ENCODE measurements at regions not wholly inside any gene's neighbourhood (a gene's known extent, or its start where the extent isn't known, plus 50 kb on each side); places are given as distances from the start of the nearest gene placed in this dataset.

DNA sequence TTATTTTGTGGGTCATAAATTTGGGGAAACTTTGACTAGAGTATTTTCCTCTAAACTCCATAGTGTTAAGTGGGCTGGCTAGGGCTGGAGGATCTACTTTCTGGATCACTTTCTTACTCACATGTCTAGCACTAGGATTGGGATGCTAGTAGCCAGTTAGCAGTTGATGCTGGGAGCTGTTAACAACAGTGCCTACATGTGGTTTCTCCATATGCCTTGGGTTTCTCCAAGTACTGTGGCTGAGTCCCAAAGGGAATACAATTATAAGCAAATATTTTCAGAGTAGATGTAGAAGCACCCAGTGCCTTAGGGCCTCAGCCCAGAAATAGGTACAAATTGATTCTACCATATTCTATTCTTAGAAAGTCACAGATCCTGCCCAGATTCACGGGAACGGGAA lies 1614.9 kb downstream of the ARAP2 start:
- no peaks in the 10 kb centered on the region for H4K20me1 ChIP-seq (ENCODE audit: insufficient read depth, low read length)
- DNase-seq (ENCODE audit: low spot score), result no peak

DNA sequence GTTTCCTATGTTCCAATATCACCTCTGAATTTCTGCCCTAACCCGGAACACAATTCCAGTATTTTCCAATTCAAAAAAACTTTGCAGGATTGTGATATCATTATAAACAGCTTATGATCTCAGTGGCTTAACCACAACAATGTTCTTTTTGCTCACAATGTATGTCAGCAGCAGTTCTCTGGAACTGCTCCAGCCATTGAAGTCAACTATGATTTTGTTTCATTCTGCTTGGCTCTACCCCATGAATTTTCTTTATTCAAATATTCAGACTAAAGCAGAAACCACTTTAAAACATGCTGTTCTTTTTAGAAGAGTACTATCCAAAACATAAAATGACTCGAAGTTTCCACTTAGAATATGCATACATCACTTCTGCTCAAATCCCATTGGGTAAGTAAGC lies 1611.1 kb downstream of the ARAP2 start:
- H3K9me2 ChIP-seq (ENCODE audit: insufficient read depth, low read length), result no peaks in the 10 kb centered on the region
- no peak overlapping the region for H2AFZ ChIP-seq (ENCODE audit: low read length)
- no peak for TF ChIP-seq CTCF (conservative IDR thresholded peaks at IDR 0.05; ENCODE audit: low read length)
- TF ChIP-seq EZH2phosphoT487 (IDR thresholded peaks at IDR 0.05; ENCODE audit: borderline replicate concordance, low read depth, low read length), result no peak
- ChIA-PET POLR2A (no interaction called here), CTCF (ENCODE audit: unreplicated experiment) (interaction anchor here (0.6 kb wide), 1 partner anchor 14 kb away, joined by 4 read pairs; no protein-coding TSS in a partner anchor)
- no peaks in the 10 kb centered on the region for H3K79me2 ChIP-seq (ENCODE audit: insufficient read depth, low read depth, low read length)
- H4K20me1 ChIP-seq (ENCODE audit: insufficient read depth, low read length), result no peaks in the 10 kb centered on the region
- no peaks in the 10 kb centered on the region for H3K9me3 ChIP-seq (ENCODE audit: low read length)
- intact Hi-C loops (cut with micrococcal nuclease; ENCODE audit: unreplicated experiment), result no loop called here
- H3K27ac ChIP-seq (ENCODE audit: low read depth, low read length, poor library complexity, severe bottlenecking), result no peak overlapping the region
- BruUV-seq (replicated peaks), result no TSS peak
- no peak overlapping the region for H3K4me2 ChIP-seq (ENCODE audit: low read length)
- no peaks in the 10 kb centered on the region for H3K36me3 ChIP-seq (ENCODE audit: insufficient read depth, low read length)
- H3K4me3 ChIP-seq (ENCODE audit: low read depth, low read length, poor library complexity, severe bottlenecking), result no peak overlapping the region
- H3K4me1 ChIP-seq (ENCODE audit: insufficient read depth, low read length, poor library complexity, severe bottlenecking), result no peaks in the 10 kb centered on the region
- DNase-seq (ENCODE audit: low spot score), result no peak

More for the DNA sequence above, 1614.9 kb downstream of the ARAP2 start:
- no peaks in the 10 kb centered on the region for H3K79me2 ChIP-seq (ENCODE audit: insufficient read depth, low read depth, low read length)
- no peaks in the 10 kb centered on the region for H3K9me3 ChIP-seq (ENCODE audit: low read length)
- TF ChIP-seq CTCF (conservative IDR thresholded peaks at IDR 0.05; ENCODE audit: low read length), result no peak
- TF ChIP-seq EZH2phosphoT487 (IDR thresholded peaks at IDR 0.05; ENCODE audit: borderline replicate concordance, low read depth, low read length), result no peak
- H3K4me2 ChIP-seq (ENCODE audit: low read length), result no peak overlapping the region
- H2AFZ ChIP-seq (ENCODE audit: low read length), result no peak overlapping the region
- intact Hi-C loops (cut with micrococcal nuclease; ENCODE audit: unreplicated experiment), result no loop called here
- H3K4me1 ChIP-seq (ENCODE audit: insufficient read depth, low read length, poor library complexity, severe bottlenecking), result no peaks in the 10 kb centered on the region
- H3K9me2 ChIP-seq (ENCODE audit: insufficient read depth, low read length), result no peaks in the 10 kb centered on the region
- H3K36me3 ChIP-seq (ENCODE audit: insufficient read depth, low read length), result no peaks in the 10 kb centered on the region
- ChIA-PET CTCF (ENCODE audit: unreplicated experiment) (no interaction called here), POLR2A (no interaction called here)
- H3K4me3 ChIP-seq (ENCODE audit: low read depth, low read length, poor library complexity, severe bottlenecking), result no peak overlapping the region
- BruUV-seq (replicated peaks), result no TSS peak
- H3K27ac ChIP-seq (ENCODE audit: low read depth, low read length, poor library complexity, severe bottlenecking), result no peak overlapping the region

DNA sequence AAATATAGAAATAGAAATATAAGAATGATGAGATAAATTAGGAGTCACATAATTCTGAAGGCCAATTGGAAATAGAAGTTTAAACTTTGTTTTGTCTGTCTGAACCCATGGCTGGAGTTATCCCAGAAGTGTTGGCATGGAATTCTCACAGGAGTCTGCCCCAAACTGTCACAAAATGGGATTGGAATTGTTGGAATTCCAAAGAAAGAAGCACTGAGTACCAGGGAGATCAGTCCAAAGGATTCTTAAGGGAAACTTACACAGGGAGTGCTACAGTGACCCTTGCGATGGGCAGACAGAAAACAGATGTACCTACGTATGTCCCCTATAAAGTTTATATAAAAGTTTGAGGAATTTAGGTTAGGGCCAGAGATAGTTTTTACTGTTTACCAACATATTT lies 1607.7 kb downstream of the ARAP2 start:
- H4K20me1 ChIP-seq (ENCODE audit: insufficient read depth, low read length), result no peaks in the 10 kb centered on the region
- no peak for DNase-seq (ENCODE audit: low spot score)
- H3K27ac ChIP-seq (ENCODE audit: low read depth, low read length, poor library complexity, severe bottlenecking), result no peak overlapping the region
- H3K79me2 ChIP-seq (ENCODE audit: insufficient read depth, low read depth, low read length), result no peaks in the 10 kb centered on the region
- no peak overlapping the region for H3K4me3 ChIP-seq (ENCODE audit: low read depth, low read length, poor library complexity, severe bottlenecking)
- intact Hi-C loops (cut with micrococcal nuclease; ENCODE audit: unreplicated experiment), result no loop called here
- no peaks in the 10 kb centered on the region for H3K9me2 ChIP-seq (ENCODE audit: insufficient read depth, low read length)
- BruUV-seq (replicated peaks), result no TSS peak
- H3K9me3 ChIP-seq (ENCODE audit: low read length), result no peaks in the 10 kb centered on the region
- TF ChIP-seq CTCF (conservative IDR thresholded peaks at IDR 0.05; ENCODE audit: low read length) (no peak), EZH2phosphoT487 (IDR thresholded peaks at IDR 0.05; ENCODE audit: borderline replicate concordance, low read depth, low read length) (no peak)
- H3K36me3 ChIP-seq (ENCODE audit: insufficient read depth, low read length), result no peaks in the 10 kb centered on the region
- no peak overlapping the region for H2AFZ ChIP-seq (ENCODE audit: low read length)
- POLR2A ChIA-PET, result interaction anchor here (0.7 kb wide), 1 partner anchor 133 kb away, joined by 3 read pairs; no protein-coding TSS in a partner anchor
- no peaks in the 10 kb centered on the region for H3K4me1 ChIP-seq (ENCODE audit: insufficient read depth, low read length, poor library complexity, severe bottlenecking)
- CTCF ChIA-PET (ENCODE audit: unreplicated experiment), result no interaction called here
- no peak overlapping the region for H3K4me2 ChIP-seq (ENCODE audit: low read length)
